ENCODE measurements at regions not wholly inside any gene's neighbourhood (a gene's known extent, or its start where the extent isn't known, plus 50 kb on each side); places are given as distances from the start of the nearest gene placed in this dataset.

DNA sequence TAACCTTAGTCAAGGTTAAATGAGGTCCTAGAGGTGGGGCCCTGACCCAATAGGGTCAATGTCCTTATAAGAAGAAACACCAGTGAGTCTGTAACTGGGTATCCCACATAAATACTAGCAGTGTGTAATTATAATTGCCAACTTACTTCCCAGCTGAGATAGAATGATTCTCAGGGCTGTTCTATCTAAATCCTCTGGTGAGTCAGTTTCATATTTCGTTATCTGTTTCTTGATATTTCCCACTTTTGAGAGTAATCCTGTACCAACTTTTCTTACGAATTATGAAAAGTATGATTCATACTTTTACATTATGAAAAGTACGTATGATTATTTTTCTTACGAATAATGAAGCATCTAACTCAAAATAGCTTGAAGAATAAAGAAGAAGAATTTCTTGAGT, 546.8 kb upstream of the NETO1 start (continued):
- TF ChIP-seq, protein P1, sequence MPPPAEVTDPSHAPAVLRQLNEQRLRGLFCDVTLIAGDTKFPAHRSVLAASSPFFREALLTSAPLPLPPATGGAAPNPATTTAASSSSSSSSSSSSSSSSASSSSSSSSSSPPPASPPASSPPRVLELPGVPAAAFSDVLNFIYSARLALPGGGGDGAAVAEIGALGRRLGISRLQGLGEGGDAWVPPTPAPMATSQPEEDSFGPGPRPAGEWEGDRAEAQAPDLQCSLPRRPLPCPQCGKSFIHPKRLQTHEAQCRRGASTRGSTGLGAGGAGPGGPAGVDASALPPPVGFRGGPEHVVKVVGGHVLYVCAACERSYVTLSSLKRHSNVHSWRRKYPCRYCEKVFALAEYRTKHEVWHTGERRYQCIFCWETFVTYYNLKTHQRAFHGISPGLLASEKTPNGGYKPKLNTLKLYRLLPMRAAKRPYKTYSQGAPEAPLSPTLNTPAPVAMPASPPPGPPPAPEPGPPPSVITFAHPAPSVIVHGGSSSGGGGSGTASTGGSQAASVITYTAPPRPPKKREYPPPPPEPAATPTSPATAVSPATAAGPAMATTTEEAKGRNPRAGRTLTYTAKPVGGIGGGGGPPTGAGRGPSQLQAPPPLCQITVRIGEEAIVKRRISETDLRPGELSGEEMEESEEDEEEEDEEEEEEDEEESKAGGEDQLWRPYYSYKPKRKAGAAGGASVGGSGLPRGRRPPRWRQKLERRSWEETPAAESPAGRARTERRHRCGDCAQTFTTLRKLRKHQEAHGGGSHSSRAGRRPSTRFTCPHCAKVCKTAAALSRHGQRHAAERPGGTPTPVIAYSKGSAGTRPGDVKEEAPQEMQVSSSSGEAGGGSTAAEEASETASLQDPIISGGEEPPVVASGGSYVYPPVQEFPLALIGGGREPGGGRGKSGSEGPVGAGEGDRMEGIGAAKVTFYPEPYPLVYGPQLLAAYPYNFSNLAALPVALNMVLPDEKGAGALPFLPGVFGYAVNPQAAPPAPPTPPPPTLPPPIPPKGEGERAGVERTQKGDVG (CRISPR knock-in tag; IDR thresholded peaks at IDR 0.05): no peak
- TF ChIP-seq CHD1 (IDR thresholded peaks at IDR 0.05; ENCODE audit: low read depth, low read length): no peak

DNA sequence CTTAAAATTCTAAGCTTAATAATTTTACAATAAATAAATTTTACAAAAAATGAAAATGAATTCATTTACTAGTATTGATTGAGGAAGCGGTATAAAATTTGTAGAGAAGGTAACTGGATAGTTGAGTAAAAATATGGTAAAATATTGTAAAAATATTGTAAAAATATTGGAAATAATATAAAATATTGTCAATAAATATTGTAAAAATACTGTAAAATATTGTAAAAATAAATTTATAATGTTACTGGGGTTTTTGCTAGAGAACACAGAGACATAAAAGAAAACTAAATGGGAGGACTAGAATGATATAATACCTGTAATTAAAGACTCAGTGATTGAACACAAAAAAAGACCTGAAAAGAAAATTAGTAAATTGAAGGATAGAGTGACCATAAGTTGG, 546.3 kb upstream of the NETO1 start:
- no peak for FAIRE-seq
- TF ChIP-seq YBX1 (IDR thresholded peaks at IDR 0.05) (no peak), ZNF622 (IDR thresholded peaks at IDR 0.05) (no peak), NFYA (IDR thresholded peaks at IDR 0.05; ENCODE audit: borderline replicate concordance, low read depth, low read length) (no peak), RFX5 (IDR thresholded peaks at IDR 0.05; ENCODE audit: low read depth, low read length) (no peak), BHLHE40 (IDR thresholded peaks at IDR 0.05; ENCODE audit: borderline replicate concordance in 1 of 2, low read depth in 2 of 2, low read length in 1 of 2) (no peak), ZNF384 (IDR thresholded peaks at IDR 0.05; ENCODE audit: borderline replicate concordance, low read depth, low read length) (no peak), EED (IDR thresholded peaks at IDR 0.05; ENCODE audit: low read depth) (no peak), POU2F2 (IDR thresholded peaks at IDR 0.05; ENCODE audit: borderline replicate concordance, low read depth, low read length) (no peak), NFXL1 (IDR thresholded peaks at IDR 0.05; ENCODE audit: borderline replicate concordance) (no peak)
- TF ChIP-seq, protein P2, sequence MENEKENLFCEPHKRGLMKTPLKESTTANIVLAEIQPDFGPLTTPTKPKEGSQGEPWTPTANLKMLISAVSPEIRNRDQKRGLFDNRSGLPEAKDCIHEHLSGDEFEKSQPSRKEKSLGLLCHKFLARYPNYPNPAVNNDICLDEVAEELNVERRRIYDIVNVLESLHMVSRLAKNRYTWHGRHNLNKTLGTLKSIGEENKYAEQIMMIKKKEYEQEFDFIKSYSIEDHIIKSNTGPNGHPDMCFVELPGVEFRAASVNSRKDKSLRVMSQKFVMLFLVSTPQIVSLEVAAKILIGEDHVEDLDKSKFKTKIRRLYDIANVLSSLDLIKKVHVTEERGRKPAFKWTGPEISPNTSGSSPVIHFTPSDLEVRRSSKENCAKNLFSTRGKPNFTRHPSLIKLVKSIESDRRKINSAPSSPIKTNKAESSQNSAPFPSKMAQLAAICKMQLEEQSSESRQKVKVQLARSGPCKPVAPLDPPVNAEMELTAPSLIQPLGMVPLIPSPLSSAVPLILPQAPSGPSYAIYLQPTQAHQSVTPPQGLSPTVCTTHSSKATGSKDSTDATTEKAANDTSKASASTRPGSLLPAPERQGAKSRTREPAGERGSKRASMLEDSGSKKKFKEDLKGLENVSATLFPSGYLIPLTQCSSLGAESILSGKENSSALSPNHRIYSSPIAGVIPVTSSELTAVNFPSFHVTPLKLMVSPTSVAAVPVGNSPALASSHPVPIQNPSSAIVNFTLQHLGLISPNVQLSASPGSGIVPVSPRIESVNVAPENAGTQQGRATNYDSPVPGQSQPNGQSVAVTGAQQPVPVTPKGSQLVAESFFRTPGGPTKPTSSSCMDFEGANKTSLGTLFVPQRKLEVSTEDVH (IDR thresholded peaks at IDR 0.05; ENCODE audit: low read depth, partially characterized antibody): no peak
- TF ChIP-seq, protein P1 (CRISPR knock-in tag; IDR thresholded peaks at IDR 0.05): no peak
- TF ChIP-seq, protein P3, sequence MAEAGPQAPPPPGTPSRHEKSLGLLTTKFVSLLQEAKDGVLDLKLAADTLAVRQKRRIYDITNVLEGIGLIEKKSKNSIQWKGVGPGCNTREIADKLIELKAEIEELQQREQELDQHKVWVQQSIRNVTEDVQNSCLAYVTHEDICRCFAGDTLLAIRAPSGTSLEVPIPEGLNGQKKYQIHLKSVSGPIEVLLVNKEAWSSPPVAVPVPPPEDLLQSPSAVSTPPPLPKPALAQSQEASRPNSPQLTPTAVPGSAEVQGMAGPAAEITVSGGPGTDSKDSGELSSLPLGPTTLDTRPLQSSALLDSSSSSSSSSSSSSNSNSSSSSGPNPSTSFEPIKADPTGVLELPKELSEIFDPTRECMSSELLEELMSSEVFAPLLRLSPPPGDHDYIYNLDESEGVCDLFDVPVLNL (IDR thresholded peaks at IDR 0.05; ENCODE audit: low read depth, low read length): no peak

More for the DNA sequence above, 546.3 kb upstream of the NETO1 start:
- Histone ChIP-seq H3K27me3 (replicated peaks in 1 of 2; ENCODE audit: control insufficient read depth in 2 of 2, insufficient read depth in 2 of 2, low read length in 1 of 2) (no peaks in the 10 kb centered on the region), H3K9ac (ENCODE audit: control insufficient read depth, insufficient read depth, low read length) (no peak overlapping the region), H4K20me1 (ENCODE audit: control insufficient read depth, insufficient read depth) (no peaks in the 10 kb centered on the region), H2AFZ (ENCODE audit: control insufficient read depth, low read depth, low read length) (no peak overlapping the region), H3K79me2 (ENCODE audit: control insufficient read depth, insufficient read depth, low read length) (no peaks in the 10 kb centered on the region), H3K4me2 (ENCODE audit: control insufficient read depth, insufficient read depth) (no peak overlapping the region), H3K9me3 (replicated peaks; ENCODE audit: control insufficient read depth, insufficient read depth, low read length) (no peaks in the 10 kb centered on the region), H3K4me1 (ENCODE audit: control insufficient read depth, insufficient read depth, low read length) (no peaks in the 10 kb centered on the region), H3K36me3 (ENCODE audit: control insufficient read depth in 2 of 2, insufficient read depth in 2 of 2, low read length in 1 of 2) (no peaks in the 10 kb centered on the region), H3K4me3 (no peak overlapping the region), H3K27ac (ENCODE audit: control insufficient read depth, insufficient read depth) (no peak overlapping the region)
- intact Hi-C loops (cut with micrococcal nuclease; ENCODE audit: unreplicated experiment) (no loop called here), in situ Hi-C loops (cut with MboI) (no loop called here)
- no peak for DNase-seq (ENCODE audit: low read depth, low spot score)
- POLR2A ChIA-PET: no interaction called here
- RAD21 ChIA-PET (ENCODE audit: unreplicated experiment): no interaction called here
- 30% methylated on average over 1 of the region's 1 CpG for WGBS (ENCODE audit: insufficient coverage, insufficient replicate concordance, low lambda C conversion rate, missing lambda C conversion rate)
- CTCF ChIA-PET: no interaction called here
- no TSS peak for BruUV-seq (replicated peaks)
- SMC1A ChIA-PET (ENCODE audit: uncharacterized antibody, unreplicated experiment): no interaction called here
- no peak for ATAC-seq
